K562 (cell line): ENCODE measurements at regions not wholly inside any gene's neighbourhood (a gene's known extent, or its start where the extent isn't known, plus 50 kb on each side); places are given as distances from the start of the nearest gene placed in this dataset.

Experiments used
- CBX3 ChIP-seq, 2 experiments: IDR thresholded peaks; 1 replicate in 1 of 2; 2 replicates in 1 of 2; pipeline ENCODE4 v1.6.1; 2012; ENCODE audit warnings: inconsistent platforms in 2 of 2, low read length in 2 of 2, borderline replicate concordance in 1 of 2, control low read depth in 1 of 2
- ELF1 ChIP-seq: fragments of 200-800 bp; sonication (Bioruptor generic); IDR thresholded peaks from 2 replicates; pipeline ENCODE4 v1.6.1; 2016; ENCODE audit warnings: missing genetic modification characterization, missing compliant biosample characterization
- ELK3 ChIP-seq: fragments of 450-650 bp; formaldehyde crosslinking; IDR thresholded peaks from 2 replicates; pipeline ENCODE4 v1.4.0; 2020; ENCODE audit warnings: mild to moderate bottlenecking
- GTF2F1 ChIP-seq: IDR thresholded peaks from 2 replicates; pipeline ENCODE4 v1.6.1; 2011; ENCODE audit warnings: low read depth, low read length, improper control_type of control experiment
- HDAC2 ChIP-seq: fragments of 450-650 bp; IDR thresholded peaks from 2 replicates; pipeline ENCODE4 v1.6.1; 2016; ENCODE audit warnings: mild to moderate bottlenecking
- HIVEP1 ChIP-seq: fragments of 250-450 bp; sonication (Bioruptor Pico); IDR thresholded peaks from 2 replicates; pipeline ENCODE4 v1.4.0; 2020; ENCODE audit warnings: mild to moderate bottlenecking
- HMG20B ChIP-seq: fragments of 250-450 bp; sonication (Bioruptor Pico); IDR thresholded peaks from 2 replicates; pipeline ENCODE4 v1.5.0; 2021; ENCODE audit warnings: mild to moderate bottlenecking
- KLF13 ChIP-seq: fragments of 450-650 bp; IDR thresholded peaks from 2 replicates; pipeline ENCODE4 v1.6.1; 2016; ENCODE audit warnings: missing genetic modification characterization, low read depth, mild to moderate bottlenecking, missing compliant biosample characterization, moderate library complexity, borderline replicate concordance
- MAFK ChIP-seq: IDR thresholded peaks from 2 replicates; pipeline ENCODE4 v1.6.1; 2011; ENCODE audit warnings: low read length, improper control_type of control experiment
- PHF8 ChIP-seq: fragments of 200-600 bp; sonication (generic); IDR thresholded peaks from 2 replicates; pipeline ENCODE4 v1.6.1; 2012; ENCODE audit warnings: mixed run types, mild to moderate bottlenecking, inconsistent platforms, low read length, moderate library complexity, borderline replicate concordance
- RAD21 ChIP-seq, 2 experiments: fragments of 250-450 bp in 1 of 2; fragments of 450-650 bp in 1 of 2; sonication (Bioruptor Pico) in 1 of 2; formaldehyde crosslinking in 1 of 2; IDR thresholded peaks in 1 of 2; conservative IDR thresholded peaks in 1 of 2; 2 replicates each; pipeline versions ENCODE4 v1.4.0 to v1.8.0; 2020 to 2022; ENCODE audit warnings: mild to moderate bottlenecking in 2 of 2, moderate library complexity in 1 of 2
- SMAD3 ChIP-seq: fragments of 450-650 bp; formaldehyde crosslinking; conservative IDR thresholded peaks from 2 replicates; pipeline ENCODE4 v1.4.0; 2020; ENCODE audit warnings: mild to moderate bottlenecking
- SMC3 ChIP-seq: conservative IDR thresholded peaks from 2 replicates; pipeline ENCODE4 v1.6.1; 2011; ENCODE audit warnings: low read depth, low read length, improper control_type of control experiment; ENCODE audit not compliant: insufficient read depth
- ZBTB49 ChIP-seq: sonication (generic); formaldehyde crosslinking; IDR thresholded peaks from 2 replicates; pipeline ENCODE4 v1.8.0; 2022; ENCODE audit warnings: missing genetic modification reagents, mild to moderate bottlenecking, borderline replicate concordance
- ZBTB5 ChIP-seq: fragments of 450-650 bp; IDR thresholded peaks from 2 replicates; pipeline ENCODE4 v1.6.1; 2017; ENCODE audit warnings: antibody characterized with exemption
- ZSCAN32 ChIP-seq: fragments of 450-650 bp; formaldehyde crosslinking; IDR thresholded peaks from 2 replicates; pipeline ENCODE4 v1.4.0; 2020; ENCODE audit warnings: mild to moderate bottlenecking, moderate library complexity

GRCh38 chr1:37323486-37324377, 150.6 kb upstream of the ZC3H12A start (continued):
- TF ChIP-seq ZBTB5 (no peak), MAFK (no peak), HIVEP1 (CRISPR knock-in tag) (no peak), HMG20B (CRISPR knock-in tag) (no peak), GTF2F1 (no peak), RAD21 (CRISPR knock-in tag; conservative IDR thresholded peaks at IDR 0.05 in 1 of 2, IDR thresholded peaks at IDR 0.05 in 1 of 2) (peak; percentile 69 to 91), ELF1 (tag) (no peak), KLF13 (tag) (no peak), CBX3 (IDR thresholded peaks at IDR 0.05; ENCODE audit: borderline replicate concordance in 1 of 2, low read length in 2 of 2) (0 out of 3 replicates have a peak, but pooled peaks of 1 of the 2 experiments have one; percentile 33), ZSCAN32 (CRISPR knock-in tag) (no peak), ELK3 (CRISPR knock-in tag) (no peak), HDAC2 (no peak), SMAD3 (CRISPR knock-in tag) (no peak), SMC3 (peak; percentile 77), ZBTB49 (CRISPR knock-in tag) (no peak), PHF8 (no peak)
- TF ChIP-seq, all 486 proteins: peak for 11
